PC-3 (cell line): ENCODE measurements at regions not wholly inside any gene's neighbourhood (a gene's known extent, or its start where the extent isn't known, plus 50 kb on each side); places are given as distances from the start of the nearest gene placed in this dataset.
A peak's percentile ranks its signal among the peaks of the same experiment; 100 is the strongest.

Experiments
- ATAC-seq: fragments of 200-7000 bp; cut with Tn5 transposase; 2 replicates; pipeline ENCODE4 v1.9.1; 2020; ENCODE audit warnings: mild to moderate bottlenecking, moderate library complexity
- BruUV-seq: library from RNA; stranded (reverse); fragments of 400-500 nt; replicated peaks from 2 replicates; lab custom pipeline; 2021; lab: Mats Ljungman, UMichigan
- CTCF ChIA-PET: fragments of 300-600 bp; sonication (Branson Sonifier 250); formaldehyde crosslinking; loops from one replicate; lab custom pipeline; 2022; ENCODE audit warnings: antibody characterized with exemption; lab: Charles Lee
- POLR2A ChIA-PET: fragments of 300-600 bp; sonication (Branson Sonifier 250); formaldehyde crosslinking; loops from one replicate; lab custom pipeline; 2022; ENCODE audit warnings: antibody characterized with exemption; ENCODE audit not compliant: unreplicated experiment; lab: Charles Lee
- DNase-seq: peaks from one replicate; pipeline ENCODE4 v3.0.0-alpha.2; 2015
- H2AFZ ChIP-seq: fragments of 300-600 bp; sonication (generic); 2 replicates; pipeline ENCODE4 v1.6.0; 2016; ENCODE audit warnings: antibody characterized with exemption, low read length
- H3F3A ChIP-seq: fragments of 300-600 bp; sonication (generic); one replicate; pipeline ENCODE4 v1.6.0; 2017; ENCODE audit warnings: antibody characterized with exemption, low read length, control low read depth, mild to moderate bottlenecking; ENCODE audit not compliant: unreplicated experiment
- H3K27ac ChIP-seq: fragments of 300-600 bp; sonication (generic); 2 replicates; pipeline ENCODE4 v1.5.1; 2016; ENCODE audit warnings: mild to moderate bottlenecking, low read length
- H3K27me3 ChIP-seq: fragments of 300-600 bp; sonication (generic); 2 replicates; pipeline ENCODE4 v1.6.1; 2016; ENCODE audit warnings: low read length, mixed read lengths
- H3K36me3 ChIP-seq: fragments of 300-600 bp; sonication (generic); 2 replicates; pipeline ENCODE4 v1.6.1; 2016; ENCODE audit warnings: low read depth, mixed run types, low read length, mixed read lengths
- H3K4me1 ChIP-seq: fragments of 300-600 bp; sonication (generic); 2 replicates; pipeline ENCODE4 v1.5.1; 2016; ENCODE audit warnings: low read length; ENCODE audit not compliant: insufficient read depth
- H3K4me2 ChIP-seq: fragments of 300-600 bp; sonication (generic); 2 replicates; pipeline ENCODE4 v1.6.0; 2016; ENCODE audit warnings: low read length
- H3K4me3 ChIP-seq: fragments of 300-600 bp; sonication (generic); 2 replicates; pipeline ENCODE4 v1.5.1; 2016; ENCODE audit warnings: mild to moderate bottlenecking, low read length, mixed read lengths
- H3K79me2 ChIP-seq: fragments of 300-600 bp; sonication (generic); 2 replicates; pipeline ENCODE4 v1.6.1; 2017; ENCODE audit warnings: low read length, mixed read lengths
- H3K9ac ChIP-seq: fragments of 300-600 bp; sonication (generic); 2 replicates; pipeline ENCODE4 v1.6.0; 2016; ENCODE audit warnings: mild to moderate bottlenecking, low read length
- H3K9me2 ChIP-seq: fragments of 300-600 bp; sonication (generic); replicated peaks from 2 replicates; pipeline ENCODE4 v1.6.1; 2016; ENCODE audit warnings: mixed run types, low read length, mixed read lengths
- H3K9me3 ChIP-seq: fragments of 300-600 bp; sonication (generic); 2 replicates; pipeline ENCODE4 v1.6.1; 2016; ENCODE audit warnings: low read length, mixed read lengths
- H4K20me1 ChIP-seq: fragments of 300-600 bp; sonication (generic); 2 replicates; pipeline ENCODE4 v1.6.1; 2016; ENCODE audit warnings: low read length, mixed read lengths
- EZH2 ChIP-seq: fragments of 300-600 bp; sonication (generic); IDR thresholded peaks from one replicate; pipeline ENCODE4 v1.6.1; 2017; ENCODE audit warnings: antibody characterized with exemption, mild to moderate bottlenecking, low read length; ENCODE audit not compliant: unreplicated experiment
- EZH2phosphoT487 ChIP-seq: fragments of 300-600 bp; sonication (generic); IDR thresholded peaks from 2 replicates; pipeline ENCODE4 v1.6.1; 2018; ENCODE audit warnings: mild to moderate bottlenecking, antibody characterized with exemption, low read length, borderline replicate concordance
- intact Hi-C: fragments of 100-400 bp; cut with micrococcal nuclease; formaldehyde crosslinking; loops from 2 replicates; pipeline ENCODE4 v1.9.0; 2023
- TF ChIP-seq, protein P1 (sequence below): fragments of 300-600 bp; sonication (generic); conservative IDR thresholded peaks from 2 replicates; pipeline ENCODE4 v1.5.1; 2017; ENCODE audit warnings: antibody characterized with exemption, low read depth, mild to moderate bottlenecking, low read length

- Histone ChIP-seq H3K79me2 (no peaks in the 10 kb centered on the region), H3K9ac (no peak overlapping the region), H3K4me1 (no peaks in the 10 kb centered on the region; the same call in 1 of the 2 replicates), H3K27ac (no peak overlapping the region), H3F3A (no peaks in the 10 kb centered on the region), H3K4me2 (no peak overlapping the region), H4K20me1 (no peaks in the 10 kb centered on the region), H3K4me3 (no peak overlapping the region), H3K9me3 (no peaks in the 10 kb centered on the region), H3K27me3 (no peaks in the 10 kb centered on the region), H2AFZ (no peak overlapping the region), H3K36me3 (no peaks in the 10 kb centered on the region), H3K9me2 (no peaks in the 10 kb centered on the region)
- POLR2A ChIA-PET: no interaction called here
- BruUV-seq: no TSS peak
- ATAC-seq: no peak
- CTCF ChIA-PET: no interaction called here
- DNase-seq: no peak
- TF ChIP-seq, protein P1, sequence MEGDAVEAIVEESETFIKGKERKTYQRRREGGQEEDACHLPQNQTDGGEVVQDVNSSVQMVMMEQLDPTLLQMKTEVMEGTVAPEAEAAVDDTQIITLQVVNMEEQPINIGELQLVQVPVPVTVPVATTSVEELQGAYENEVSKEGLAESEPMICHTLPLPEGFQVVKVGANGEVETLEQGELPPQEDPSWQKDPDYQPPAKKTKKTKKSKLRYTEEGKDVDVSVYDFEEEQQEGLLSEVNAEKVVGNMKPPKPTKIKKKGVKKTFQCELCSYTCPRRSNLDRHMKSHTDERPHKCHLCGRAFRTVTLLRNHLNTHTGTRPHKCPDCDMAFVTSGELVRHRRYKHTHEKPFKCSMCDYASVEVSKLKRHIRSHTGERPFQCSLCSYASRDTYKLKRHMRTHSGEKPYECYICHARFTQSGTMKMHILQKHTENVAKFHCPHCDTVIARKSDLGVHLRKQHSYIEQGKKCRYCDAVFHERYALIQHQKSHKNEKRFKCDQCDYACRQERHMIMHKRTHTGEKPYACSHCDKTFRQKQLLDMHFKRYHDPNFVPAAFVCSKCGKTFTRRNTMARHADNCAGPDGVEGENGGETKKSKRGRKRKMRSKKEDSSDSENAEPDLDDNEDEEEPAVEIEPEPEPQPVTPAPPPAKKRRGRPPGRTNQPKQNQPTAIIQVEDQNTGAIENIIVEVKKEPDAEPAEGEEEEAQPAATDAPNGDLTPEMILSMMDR: no peak
- TF ChIP-seq EZH2: no peak
- TF ChIP-seq EZH2phosphoT487: no peak
- intact Hi-C loops: loop anchor here (1.0 kb wide), 1 partner anchor 152 kb away; no protein-coding TSS in a partner anchor
These were observed 79.1 kb upstream of the SLC6A14 start for GRCh38 chrX:116357329-116357728.

GRCh38 chrX:116378961-116379360 lies 57.4 kb upstream of the SLC6A14 start:
- no peak overlapping the region for H3K4me3 ChIP-seq
- H3K36me3 ChIP-seq: no peaks in the 10 kb centered on the region
- peak overlapping the region; percentile 79 for H3K27ac ChIP-seq
- H3K9ac ChIP-seq: no peak overlapping the region
- ATAC-seq (peak; percentile 22; the same call in 1 of the 2 replicates), DNase-seq (no peak)
- H3K4me2 ChIP-seq: peak overlapping the region; percentile 6; the same call in 1 of the 2 replicates
- no peaks in the 10 kb centered on the region for H3K27me3 ChIP-seq
- no peaks in the 10 kb centered on the region for H4K20me1 ChIP-seq
- TF ChIP-seq, protein P1: no peak
- TF ChIP-seq EZH2 (no peak), EZH2phosphoT487 (no peak)
- ChIA-PET POLR2A (no interaction called here), CTCF (no interaction called here)
- H3F3A ChIP-seq: no peaks in the 10 kb centered on the region
- intact Hi-C loops: no loop called here
- peaks cover 18% of the 10 kb centered on the region for H3K4me1 ChIP-seq
- no peak overlapping the region; the same call in 1 of the 2 replicates for H2AFZ ChIP-seq
- H3K9me2 ChIP-seq: no peaks in the 10 kb centered on the region
- BruUV-seq: no TSS peak
- no peaks in the 10 kb centered on the region for H3K79me2 ChIP-seq
- no peaks in the 10 kb centered on the region for H3K9me3 ChIP-seq

DNA sequence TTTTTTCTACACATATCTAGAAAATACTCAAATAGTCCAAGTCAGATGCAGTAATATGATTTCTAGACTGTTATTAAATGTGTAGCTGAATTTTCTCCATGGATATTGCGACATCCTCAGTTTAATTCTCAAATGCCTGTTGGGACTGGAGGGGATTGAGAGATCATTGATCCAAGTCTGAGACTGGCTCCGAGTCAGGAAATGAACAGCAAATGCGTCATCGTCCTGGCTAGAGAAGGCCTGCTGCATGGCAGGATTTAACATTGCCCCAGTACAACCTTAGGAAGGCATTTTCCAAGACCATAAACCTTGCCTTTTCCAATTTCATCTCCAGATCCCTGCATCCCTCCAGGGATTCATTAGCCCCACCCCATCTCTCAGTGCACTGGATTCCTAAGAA lies 56.6 kb upstream of the SLC6A14 start:
- Histone ChIP-seq H3K79me2 (no peaks in the 10 kb centered on the region), H3K27ac (peak overlapping the region; percentile 79), H3K4me3 (no peak overlapping the region), H3K4me2 (peak overlapping the region; percentile 19; the same call in 1 of the 2 replicates), H4K20me1 (no peaks in the 10 kb centered on the region), H3K9ac (0 out of 2 replicates have a peak overlapping the region, but pooled peaks have one; percentile 21), H3K27me3 (no peaks in the 10 kb centered on the region), H3K9me2 (no peaks in the 10 kb centered on the region), H3F3A (no peaks in the 10 kb centered on the region), H3K36me3 (no peaks in the 10 kb centered on the region), H3K4me1 (peaks cover 20% of the 10 kb centered on the region), H2AFZ (peak overlapping the region; percentile 39; the same call in 1 of the 2 replicates), H3K9me3 (no peaks in the 10 kb centered on the region)
- DNase-seq: peak; percentile 87
- intact Hi-C loops: no loop called here
- no TSS peak for BruUV-seq
- CTCF ChIA-PET: interaction anchor here (0.5 kb wide), 1 partner anchor 185 kb away, joined by 3 read pairs; no protein-coding TSS in a partner anchor
- TF ChIP-seq EZH2 (no peak), EZH2phosphoT487 (no peak)
- TF ChIP-seq, protein P1: no peak
- peak; percentile 82 for ATAC-seq
- POLR2A ChIA-PET: no interaction called here
